ENCODE measurements at regions not wholly inside any gene's neighbourhood (a gene's known extent, or its start where the extent isn't known, plus 50 kb on each side); places are given as distances from the start of the nearest gene placed in this dataset.

DNA sequence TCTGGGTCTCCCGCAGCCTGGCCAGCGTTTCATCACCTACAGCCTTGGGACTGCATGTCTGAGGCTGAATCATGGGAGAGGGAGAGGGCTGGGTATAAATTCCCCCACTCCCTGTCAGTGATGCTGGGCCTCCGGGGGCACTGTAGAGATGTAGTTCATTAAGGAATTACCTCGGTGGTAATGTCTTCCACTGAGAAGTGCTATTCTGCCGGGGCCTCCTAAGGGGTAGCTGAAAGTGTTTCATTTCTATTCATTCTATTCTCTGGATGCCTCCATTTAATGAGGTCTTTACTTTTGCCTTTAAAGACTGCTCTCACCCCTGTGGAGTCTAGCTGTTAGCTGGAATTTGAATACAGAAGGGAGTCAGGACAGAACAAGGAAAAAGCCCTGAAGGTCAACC lies 116.4 kb upstream of the HS3ST4 start:
- Histone ChIP-seq H3K36me3 (replicated peaks in 1 of 2; ENCODE audit: insufficient read depth in 1 of 2, low read depth in 2 of 2) (no peaks in the 10 kb centered on the region), H3K4me3 (no peak overlapping the region), H3K9me3 (no peaks in the 10 kb centered on the region), H3K27me3 (no peaks in the 10 kb centered on the region), H3K27ac (no peak overlapping the region), H3K4me1 (no peaks in the 10 kb centered on the region)
- intact Hi-C loops (cut with DNase I) = no loop called here
- no peak for TF ChIP-seq POLR2A (IDR thresholded peaks at IDR 0.05)
- TF ChIP-seq, protein P1, sequence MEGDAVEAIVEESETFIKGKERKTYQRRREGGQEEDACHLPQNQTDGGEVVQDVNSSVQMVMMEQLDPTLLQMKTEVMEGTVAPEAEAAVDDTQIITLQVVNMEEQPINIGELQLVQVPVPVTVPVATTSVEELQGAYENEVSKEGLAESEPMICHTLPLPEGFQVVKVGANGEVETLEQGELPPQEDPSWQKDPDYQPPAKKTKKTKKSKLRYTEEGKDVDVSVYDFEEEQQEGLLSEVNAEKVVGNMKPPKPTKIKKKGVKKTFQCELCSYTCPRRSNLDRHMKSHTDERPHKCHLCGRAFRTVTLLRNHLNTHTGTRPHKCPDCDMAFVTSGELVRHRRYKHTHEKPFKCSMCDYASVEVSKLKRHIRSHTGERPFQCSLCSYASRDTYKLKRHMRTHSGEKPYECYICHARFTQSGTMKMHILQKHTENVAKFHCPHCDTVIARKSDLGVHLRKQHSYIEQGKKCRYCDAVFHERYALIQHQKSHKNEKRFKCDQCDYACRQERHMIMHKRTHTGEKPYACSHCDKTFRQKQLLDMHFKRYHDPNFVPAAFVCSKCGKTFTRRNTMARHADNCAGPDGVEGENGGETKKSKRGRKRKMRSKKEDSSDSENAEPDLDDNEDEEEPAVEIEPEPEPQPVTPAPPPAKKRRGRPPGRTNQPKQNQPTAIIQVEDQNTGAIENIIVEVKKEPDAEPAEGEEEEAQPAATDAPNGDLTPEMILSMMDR (IDR thresholded peaks at IDR 0.05) = no peak
- ATAC-seq (no peak), DNase-seq (no peak)
- 42 to 57% methylated on average over 5 of the region's 5 CpGs for WGBS, 2 donors

DNA sequence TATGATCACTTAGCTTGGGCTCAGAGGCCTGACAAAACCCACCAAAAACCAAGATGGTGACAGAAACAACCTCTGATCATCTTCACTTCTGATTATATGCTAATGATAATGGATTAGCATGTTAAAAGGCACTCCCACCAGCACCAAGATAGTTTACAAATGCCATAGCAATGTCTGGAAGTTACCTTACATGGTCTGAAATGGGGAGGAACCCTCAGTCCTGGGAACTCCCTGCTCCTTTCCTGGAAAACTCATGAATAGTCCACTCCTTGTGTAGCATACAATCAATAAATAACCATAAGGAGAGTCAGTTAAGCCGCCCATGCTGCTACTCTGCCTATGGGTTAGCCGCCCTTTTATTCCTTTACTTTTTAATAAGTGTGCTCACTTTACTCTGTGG lies 120.0 kb upstream of the HS3ST4 start:
- TF ChIP-seq, protein P1 (IDR thresholded peaks at IDR 0.05) = no peak
- TF ChIP-seq POLR2A (IDR thresholded peaks at IDR 0.05) = no peak
- no peak overlapping the region for H3K4me3 ChIP-seq
- intact Hi-C loops (cut with DNase I) = no loop called here
- no peak for ATAC-seq
- H3K9me3 ChIP-seq = no peaks in the 10 kb centered on the region
- no peaks in the 10 kb centered on the region for H3K4me1 ChIP-seq
- H3K27ac ChIP-seq = no peak overlapping the region
- no peak for DNase-seq
- no peaks in the 10 kb centered on the region for H3K27me3 ChIP-seq
- 93 to 95% methylated on average over 2 of the region's 2 CpGs for WGBS, 2 donors
- no peaks in the 10 kb centered on the region for H3K36me3 ChIP-seq (replicated peaks in 1 of 2; ENCODE audit: insufficient read depth in 1 of 2, low read depth in 2 of 2)

DNA sequence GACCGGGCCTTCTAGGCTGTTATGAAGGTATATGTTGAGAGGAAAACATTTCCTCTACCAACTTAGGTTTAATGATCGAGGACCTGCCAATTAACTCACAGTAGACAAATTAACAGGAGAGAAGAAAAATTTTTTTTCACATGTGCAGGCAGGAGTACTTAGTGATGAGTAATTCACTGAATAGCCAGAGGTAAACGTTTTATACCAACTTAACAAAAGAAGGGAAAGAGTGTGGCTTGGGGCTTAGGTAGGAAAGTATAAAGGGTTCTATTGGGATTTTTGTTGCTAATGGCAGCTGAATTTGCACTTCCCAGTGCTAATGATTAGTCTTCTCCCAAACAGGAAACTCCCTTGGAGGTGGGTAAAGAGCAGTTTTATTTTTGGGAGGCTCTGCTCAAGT lies 121.6 kb upstream of the HS3ST4 start:
- Histone ChIP-seq H3K36me3 (replicated peaks in 1 of 2; ENCODE audit: insufficient read depth in 1 of 2, low read depth in 2 of 2) (no peaks in the 10 kb centered on the region), H3K27ac (no peak overlapping the region), H3K4me1 (no peaks in the 10 kb centered on the region), H3K9me3 (no peaks in the 10 kb centered on the region), H3K27me3 (no peaks in the 10 kb centered on the region), H3K4me3 (no peak overlapping the region)
- DNase-seq (no peak), ATAC-seq (no peak)
- intact Hi-C loops (cut with DNase I) = no loop called here
- TF ChIP-seq POLR2A (IDR thresholded peaks at IDR 0.05) = no peak
- WGBS, 2 donors = 60 to 65% methylated on average over 3 of the region's 3 CpGs

DNA sequence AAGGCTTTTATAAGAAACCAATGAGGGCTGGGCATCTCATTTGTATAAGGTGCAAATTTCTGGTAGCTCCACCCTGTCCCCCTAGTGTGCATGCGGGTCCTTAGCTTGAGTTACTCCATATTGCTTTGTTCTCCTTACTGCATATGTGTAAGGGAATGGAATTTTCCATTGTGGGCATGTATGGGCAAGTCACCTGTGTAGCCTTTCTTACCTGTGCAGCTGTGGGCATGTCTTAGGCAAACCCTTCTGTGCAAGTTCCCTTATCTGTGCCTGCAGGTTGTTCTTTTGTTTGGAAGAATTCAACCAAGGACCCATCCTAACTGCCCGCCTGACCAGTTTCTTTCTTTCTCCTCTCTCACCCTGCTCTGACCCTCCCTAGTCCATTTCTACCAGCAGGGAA lies 122.8 kb upstream of the HS3ST4 start:
- no peak overlapping the region for H3K27ac ChIP-seq
- ATAC-seq = no peak
- H3K36me3 ChIP-seq (replicated peaks in 1 of 2; ENCODE audit: insufficient read depth in 1 of 2, low read depth in 2 of 2) = no peaks in the 10 kb centered on the region
- TF ChIP-seq POLR2A (IDR thresholded peaks at IDR 0.05) = no peak
- TF ChIP-seq, protein P1 (IDR thresholded peaks at IDR 0.05) = no peak
- H3K27me3 ChIP-seq = no peaks in the 10 kb centered on the region
- H3K4me3 ChIP-seq = no peak overlapping the region
- no peak for DNase-seq
- no peaks in the 10 kb centered on the region for H3K9me3 ChIP-seq
- intact Hi-C loops (cut with DNase I) = no loop called here
- 71 to 77% methylated on average over 2 of the region's 2 CpGs for WGBS, 2 donors
- H3K4me1 ChIP-seq = no peaks in the 10 kb centered on the region

DNA sequence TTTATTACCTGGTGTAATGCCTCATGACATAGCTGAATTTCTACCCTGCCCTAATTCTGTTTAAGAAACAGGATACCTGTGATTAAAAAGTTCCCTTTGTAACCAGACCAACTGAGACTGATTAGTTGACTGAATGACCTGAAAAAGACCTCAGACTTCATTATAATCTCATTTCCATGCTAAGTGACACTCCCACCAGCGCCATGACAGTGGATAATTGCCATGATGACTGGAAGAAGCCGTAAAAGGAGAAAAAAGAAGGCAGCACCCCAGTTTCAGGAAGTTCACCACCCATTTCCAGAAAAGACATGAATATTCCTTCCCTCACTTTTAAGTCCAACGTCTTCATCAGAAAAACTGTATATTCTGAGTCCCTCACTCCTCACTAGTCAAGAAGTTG lies 125.6 kb upstream of the HS3ST4 start:
- Histone ChIP-seq H3K27me3 (no peaks in the 10 kb centered on the region), H3K4me1 (no peaks in the 10 kb centered on the region), H3K4me3 (no peak overlapping the region), H3K36me3 (replicated peaks in 1 of 2; ENCODE audit: insufficient read depth in 1 of 2, low read depth in 2 of 2) (no peaks in the 10 kb centered on the region), H3K27ac (no peak overlapping the region), H3K9me3 (no peaks in the 10 kb centered on the region)
- 65 to 72% methylated on average over 3 of the region's 3 CpGs for WGBS, 2 donors
- no peak for DNase-seq
- TF ChIP-seq, protein P1 (IDR thresholded peaks at IDR 0.05) = no peak
- TF ChIP-seq POLR2A (IDR thresholded peaks at IDR 0.05) = no peak
- intact Hi-C loops (cut with DNase I) = no loop called here
- no peak for ATAC-seq

All from body of pancreas (tissue), 4 donors.